ENCODE measurements at regions not wholly inside any gene's neighbourhood (a gene's known extent, or its start where the extent isn't known, plus 50 kb on each side); places are given as distances from the start of the nearest gene placed in this dataset.

DNA sequence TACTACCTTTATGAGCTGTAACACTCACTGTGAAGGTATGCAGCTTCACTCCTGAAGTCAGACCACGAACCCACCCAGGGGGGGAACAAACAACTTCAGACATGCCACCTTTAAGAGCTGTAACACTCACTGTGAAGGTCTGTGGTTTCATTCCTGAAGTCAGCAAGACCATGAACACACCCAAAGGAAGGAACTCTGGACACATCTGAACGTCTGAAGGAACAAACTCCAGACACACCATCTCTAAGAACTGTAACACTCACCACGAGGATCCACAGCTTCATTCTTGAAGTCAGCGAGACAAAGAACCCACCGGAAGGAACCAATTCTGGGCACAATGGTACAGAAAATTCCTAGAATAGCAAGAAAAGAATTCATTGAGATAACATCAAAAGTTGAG is 1796.5 kb upstream of the MIR17HG start:
- TF ChIP-seq CTCF (IDR thresholded peaks at IDR 0.05; ENCODE audit: insufficient read depth, low read length, poor library complexity, severe bottlenecking) (no peak), EZH2phosphoT487 (conservative IDR thresholded peaks at IDR 0.05; ENCODE audit: low read length) (no peak)
